WI38 (cell line): ENCODE measurements at regions not wholly inside any gene's neighbourhood (a gene's known extent, or its start where the extent isn't known, plus 50 kb on each side); places are given as distances from the start of the nearest gene placed in this dataset.

ENCODE experiments used
- H3K4me3 ChIP-seq: 2 replicates; pipeline ENCODE4 v1.5.1; 2011; ENCODE audit warnings: low read depth, mild to moderate bottlenecking, control low read depth, low read length
- CTCF ChIP-seq: IDR thresholded peaks from 2 replicates; pipeline ENCODE4 v1.5.1; 2012; ENCODE audit warnings: low read depth, mild to moderate bottlenecking, control low read depth, low read length

GRCh38 chr16:52643006-52643405 is 96.1 kb upstream of the TOX3 start:
- no peak for TF ChIP-seq CTCF
- H3K4me3 ChIP-seq: no peak overlapping the region

- no peak for TF ChIP-seq CTCF
- no peak overlapping the region for H3K4me3 ChIP-seq
These were observed 87.6 kb upstream of the TOX3 start for GRCh38 chr16:52634528-52634927.

GRCh38 chr16:52634104-52634503 is 87.2 kb upstream of the TOX3 start:
- TF ChIP-seq CTCF: no peak
- no peak overlapping the region for H3K4me3 ChIP-seq

- no peak for TF ChIP-seq CTCF
- H3K4me3 ChIP-seq: no peak overlapping the region
These were observed 86.3 kb upstream of the TOX3 start for GRCh38 chr16:52633230-52633629.

- H3K4me3 ChIP-seq: no peak overlapping the region
- TF ChIP-seq CTCF: no peak
These were observed 84.8 kb upstream of the TOX3 start for GRCh38 chr16:52631711-52632110.

GRCh38 chr16:52630711-52631110 is 83.8 kb upstream of the TOX3 start:
- TF ChIP-seq CTCF: no peak

GRCh38 chr16:52629296-52629695 is 82.4 kb upstream of the TOX3 start:
- H3K4me3 ChIP-seq: no peak overlapping the region
- no peak for TF ChIP-seq CTCF

More at GRCh38 chr16:52630711-52631110, 83.8 kb upstream of the TOX3 start:
- H3K4me3 ChIP-seq: no peak overlapping the region

GRCh38 chr16:52624891-52625290 is 77.9 kb upstream of the TOX3 start:
- TF ChIP-seq CTCF: no peak
- no peak overlapping the region for H3K4me3 ChIP-seq
